Tibial artery (tissue), 4 donors: ENCODE measurements at regions not wholly inside any gene's neighbourhood (a gene's known extent, or its start where the extent isn't known, plus 50 kb on each side); places are given as distances from the start of the nearest gene placed in this dataset.

Experiments used
- DNase-seq, 2 donors: peaks; one replicate each; pipeline ENCODE4 v3.0.0-alpha.2; 2019
- H3K27ac ChIP-seq, 2 donors: fragments of 200-600 bp; sonication (generic) in 1 of 2; 1 replicate in 1 of 2; 2 replicates in 1 of 2; pipeline ENCODE4 v1.5.1; 2018 to 2019; ENCODE audit warnings: mild to moderate bottlenecking in 1 of 2
- H3K27me3 ChIP-seq, 2 donors: fragments of 200-600 bp; sonication (generic) in 1 of 2; one replicate each; pipeline versions ENCODE4 v1.5.1 to v1.6.0; 2016 to 2019
- H3K36me3 ChIP-seq, 3 donors: fragments of 200-600 bp; sonication (generic) in 2 of 3; one replicate each; pipeline ENCODE4 v1.5.1; 2016 to 2019; ENCODE audit warnings: mild to moderate bottlenecking in 2 of 3
- H3K4me1 ChIP-seq, 4 donors: fragments of 200-600 bp; sonication (generic) in 2 of 4; 1 replicate in 3 of 4; 2 replicates in 1 of 4; pipeline ENCODE4 v1.5.1; 2016 to 2019
- H3K4me3 ChIP-seq, 2 donors: fragments of 200-600 bp; sonication (generic) in 1 of 2; 1 replicate in 1 of 2; 2 replicates in 1 of 2; pipeline ENCODE4 v1.5.1; 2018 to 2019; ENCODE audit warnings: mild to moderate bottlenecking in 2 of 2
- H3K9me3 ChIP-seq, 3 donors: fragments of 200-600 bp; sonication (generic) in 1 of 3; one replicate each; pipeline ENCODE4 v1.5.1; 2016 to 2019
- intact Hi-C: fragments of 100-400 bp; cut with DNase I; formaldehyde crosslinking; loops from one replicate; pipeline ENCODE4 v1.15.0; 2023; ENCODE audit warnings: low total_unique reads
- TF ChIP-seq, protein P1 (sequence below), 2 experiments: fragments of 200-600 bp in 1 of 2; fragments of 450-650 bp in 1 of 2; IDR thresholded peaks; one replicate each; pipeline ENCODE4 v1.5.1; 2017 to 2019; ENCODE audit warnings: antibody characterized with exemption in 2 of 2, mild to moderate bottlenecking in 1 of 2, moderate library complexity in 1 of 2

DNA sequence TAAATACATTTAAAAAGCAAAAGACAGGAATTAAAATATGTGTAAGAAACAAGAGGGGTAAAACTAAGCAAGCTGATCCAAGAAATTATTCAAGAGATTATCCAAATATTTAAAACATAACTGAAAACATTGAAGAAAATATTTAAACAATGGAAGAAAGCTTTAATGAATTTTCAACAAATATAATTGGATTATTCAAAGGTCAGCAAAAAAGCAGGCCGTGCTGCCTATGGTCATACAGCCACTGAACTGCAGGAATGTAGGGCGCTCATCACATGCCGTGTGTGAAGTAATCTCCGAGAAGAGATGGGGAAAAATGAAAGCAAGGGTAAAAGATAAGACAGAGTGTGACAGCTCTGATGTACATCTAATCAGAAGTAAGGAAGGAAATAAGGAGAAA lies 1195.4 kb upstream of the EYS start:
- DNase-seq = no peak
- intact Hi-C loops = no loop called here
- H3K36me3 ChIP-seq = no peaks in the 10 kb centered on the region
- TF ChIP-seq, protein P1, sequence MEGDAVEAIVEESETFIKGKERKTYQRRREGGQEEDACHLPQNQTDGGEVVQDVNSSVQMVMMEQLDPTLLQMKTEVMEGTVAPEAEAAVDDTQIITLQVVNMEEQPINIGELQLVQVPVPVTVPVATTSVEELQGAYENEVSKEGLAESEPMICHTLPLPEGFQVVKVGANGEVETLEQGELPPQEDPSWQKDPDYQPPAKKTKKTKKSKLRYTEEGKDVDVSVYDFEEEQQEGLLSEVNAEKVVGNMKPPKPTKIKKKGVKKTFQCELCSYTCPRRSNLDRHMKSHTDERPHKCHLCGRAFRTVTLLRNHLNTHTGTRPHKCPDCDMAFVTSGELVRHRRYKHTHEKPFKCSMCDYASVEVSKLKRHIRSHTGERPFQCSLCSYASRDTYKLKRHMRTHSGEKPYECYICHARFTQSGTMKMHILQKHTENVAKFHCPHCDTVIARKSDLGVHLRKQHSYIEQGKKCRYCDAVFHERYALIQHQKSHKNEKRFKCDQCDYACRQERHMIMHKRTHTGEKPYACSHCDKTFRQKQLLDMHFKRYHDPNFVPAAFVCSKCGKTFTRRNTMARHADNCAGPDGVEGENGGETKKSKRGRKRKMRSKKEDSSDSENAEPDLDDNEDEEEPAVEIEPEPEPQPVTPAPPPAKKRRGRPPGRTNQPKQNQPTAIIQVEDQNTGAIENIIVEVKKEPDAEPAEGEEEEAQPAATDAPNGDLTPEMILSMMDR (IDR thresholded peaks at IDR 0.05) = no peak
- no peaks in the 10 kb centered on the region for H3K4me1 ChIP-seq
- H3K27me3 ChIP-seq = no peaks in the 10 kb centered on the region
- H3K27ac ChIP-seq = no peak overlapping the region
- H3K9me3 ChIP-seq = no peaks in the 10 kb centered on the region
- H3K4me3 ChIP-seq = no peak overlapping the region

DNA sequence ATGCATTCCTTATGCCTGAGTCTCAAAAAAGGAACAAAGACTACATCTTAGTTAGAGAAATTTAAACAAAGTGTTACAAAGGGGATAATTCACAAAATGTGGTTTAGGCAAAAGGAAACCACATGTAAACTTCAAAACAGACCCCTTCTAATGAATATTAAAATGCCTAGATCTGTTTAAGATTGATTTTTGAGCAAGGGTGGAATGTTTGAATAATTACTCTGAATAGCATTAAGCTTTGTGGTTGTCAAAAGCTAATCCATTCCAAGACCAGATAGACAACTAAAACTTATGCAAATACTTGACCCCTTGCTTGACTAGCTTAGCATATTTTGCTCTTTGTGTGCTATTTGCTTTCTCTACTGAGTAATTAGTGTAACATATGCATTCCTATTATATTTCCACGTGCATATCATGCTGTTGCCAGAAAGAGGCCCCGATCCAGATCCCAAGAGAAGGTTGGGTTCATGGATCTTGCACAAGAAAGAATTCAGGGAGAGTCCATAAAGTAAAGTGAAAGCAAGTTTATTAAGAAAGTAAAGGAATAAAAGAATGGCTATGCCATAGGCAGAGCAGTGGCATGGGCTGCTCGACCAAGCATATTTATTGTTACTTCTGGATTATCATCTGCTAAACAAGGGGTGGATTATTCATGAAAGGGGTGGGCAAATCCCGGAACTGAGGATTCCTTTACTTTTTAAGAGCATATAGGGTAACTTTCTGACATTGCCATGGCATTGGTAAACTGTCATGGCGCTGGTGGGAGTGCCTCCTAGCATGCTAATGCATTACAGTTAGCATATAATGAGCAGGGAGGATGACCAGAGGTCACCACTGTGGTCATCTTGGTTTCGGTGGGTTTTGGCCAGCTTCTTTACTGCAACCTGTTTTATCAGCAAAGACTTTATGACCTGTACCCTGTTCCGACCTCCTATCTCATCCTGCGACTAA lies 1193.4 kb upstream of the EYS start:
- intact Hi-C loops = no loop called here
- no peaks in the 10 kb centered on the region for H3K4me1 ChIP-seq

DNA sequence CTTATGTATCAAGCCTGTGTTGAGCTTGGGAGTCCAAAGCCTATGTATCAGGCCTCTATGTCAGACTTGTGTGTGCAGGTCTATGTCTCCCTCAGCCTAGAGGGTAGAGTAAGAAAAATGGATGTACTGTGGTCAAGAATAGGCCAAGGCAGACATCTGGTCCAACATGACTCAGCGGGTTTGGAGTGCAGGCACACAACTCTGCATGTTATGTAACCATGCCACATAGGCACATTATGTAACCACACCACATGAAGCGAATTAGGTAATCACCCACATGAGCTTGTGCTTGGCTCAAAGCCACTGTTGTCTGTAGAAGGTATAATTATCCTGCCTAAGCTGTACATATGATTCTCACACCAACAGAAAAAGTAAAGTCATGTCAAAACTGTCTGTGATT lies 1190.5 kb upstream of the EYS start:
- Histone ChIP-seq H3K27ac (no peak overlapping the region), H3K27me3 (no peaks in the 10 kb centered on the region), H3K9me3 (no peaks in the 10 kb centered on the region), H3K4me3 (no peak overlapping the region), H3K36me3 (no peaks in the 10 kb centered on the region), H3K4me1 (no peaks in the 10 kb centered on the region)
- TF ChIP-seq, protein P1 (IDR thresholded peaks at IDR 0.05) = no peak
- intact Hi-C loops = no loop called here
- DNase-seq = peak in 1 of 2 donors; percentile 30

More for the DNA sequence above, 1193.4 kb upstream of the EYS start:
- Histone ChIP-seq H3K9me3 (no peaks in the 10 kb centered on the region), H3K27ac (no peak overlapping the region), H3K4me3 (no peak overlapping the region), H3K27me3 (no peaks in the 10 kb centered on the region), H3K36me3 (no peaks in the 10 kb centered on the region)
- DNase-seq = no peak
- TF ChIP-seq, protein P1 (IDR thresholded peaks at IDR 0.05) = no peak

DNA sequence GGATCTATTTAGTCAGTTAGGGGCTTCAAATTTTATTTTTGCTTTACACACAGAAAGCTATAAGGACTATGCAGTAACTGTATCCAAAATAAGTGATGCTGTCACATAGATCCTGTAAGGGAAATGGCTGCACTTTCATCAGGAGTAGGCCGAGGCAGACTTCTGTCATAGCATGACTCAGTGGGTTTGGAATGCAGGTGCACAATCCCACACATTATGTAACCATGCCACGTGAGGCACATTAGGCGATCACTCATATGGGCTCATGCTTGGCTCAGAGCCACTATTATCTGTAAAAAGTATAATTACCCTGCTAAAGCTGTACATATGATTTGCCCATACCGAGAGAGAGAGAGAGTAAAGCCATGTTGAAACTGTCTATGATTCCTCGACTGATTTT lies 1189.4 kb upstream of the EYS start:
- intact Hi-C loops = no loop called here
- H3K27ac ChIP-seq = no peak overlapping the region
- no peaks in the 10 kb centered on the region for H3K4me1 ChIP-seq
- DNase-seq = no peak
- no peak overlapping the region for H3K4me3 ChIP-seq
- no peaks in the 10 kb centered on the region for H3K36me3 ChIP-seq
- TF ChIP-seq, protein P1 (IDR thresholded peaks at IDR 0.05) = no peak
- H3K27me3 ChIP-seq = no peaks in the 10 kb centered on the region
- H3K9me3 ChIP-seq = no peaks in the 10 kb centered on the region

DNA sequence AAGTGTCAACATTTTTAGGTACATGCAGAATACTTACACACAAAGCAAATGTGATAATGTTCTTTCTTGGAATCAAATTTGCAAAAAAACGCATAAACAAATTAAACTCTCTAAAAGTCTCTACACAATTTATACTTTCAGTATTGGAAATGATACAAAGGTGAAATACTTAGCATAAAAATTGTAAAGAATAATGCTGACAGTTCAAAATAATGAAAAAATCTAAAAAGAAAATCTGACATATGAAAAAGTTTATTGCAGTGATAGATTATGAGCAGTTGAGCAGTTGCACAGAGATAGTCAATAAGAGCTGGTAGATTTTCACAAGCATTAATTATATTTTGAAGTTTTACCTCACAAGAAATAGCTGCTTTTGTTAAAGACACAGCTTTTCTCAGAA lies 1176.4 kb upstream of the EYS start:
- Histone ChIP-seq H3K27me3 (no peaks in the 10 kb centered on the region), H3K9me3 (peaks cover 3 to 16% (median 10%) of the 10 kb centered on the region in 3 donors), H3K4me1 (no peaks in the 10 kb centered on the region), H3K36me3 (no peaks in the 10 kb centered on the region), H3K4me3 (no peak overlapping the region), H3K27ac (no peak overlapping the region)
- no peak for DNase-seq
- intact Hi-C loops = no loop called here
- TF ChIP-seq, protein P1 (IDR thresholded peaks at IDR 0.05) = no peak
